T-helper 2 cell treated with Interferon-gamma antibody and Interleukin-4, amounts not matched to agents 5 μg/mL and 100 μg/mL, for 36 hours (primary cell): ENCODE measurements at regions not wholly inside any gene's neighbourhood (a gene's known extent, or its start where the extent isn't known, plus 50 kb on each side); places are given as distances from the start of the nearest gene placed in this dataset.
"Not testable (repeated sequence)": the region's sequence is repeated elsewhere in the genome, so short reads cannot be mapped to it uniquely, and the experiment has no call there.

Experiments
- DNase-seq: peaks from one replicate; pipeline ENCODE4 v3.0.0; 2021; ENCODE audit warnings: low spot score
- H3K27ac Mint-ChIP-seq: one replicate; pipeline ENCODE4 v1.8.0; 2021; ENCODE audit warnings: mild to moderate bottlenecking, mixed read lengths
- H3K27me3 Mint-ChIP-seq: one replicate; pipeline ENCODE4 v1.8.0; 2021; ENCODE audit warnings: low read depth, mixed read lengths
- H3K36me3 Mint-ChIP-seq: one replicate; pipeline ENCODE4 v1.8.0; 2021; ENCODE audit warnings: low read depth, mixed read lengths
- H3K4me1 Mint-ChIP-seq: one replicate; pipeline ENCODE4 v1.8.0; 2021; ENCODE audit warnings: low read depth, mixed read lengths
- H3K4me3 Mint-ChIP-seq: one replicate; pipeline ENCODE4 v1.8.0; 2022; ENCODE audit warnings: mild to moderate bottlenecking, moderate library complexity, mixed read lengths
- H3K9me3 Mint-ChIP-seq: one replicate; pipeline ENCODE4 v1.8.0; 2021; ENCODE audit warnings: mixed read lengths

DNA sequence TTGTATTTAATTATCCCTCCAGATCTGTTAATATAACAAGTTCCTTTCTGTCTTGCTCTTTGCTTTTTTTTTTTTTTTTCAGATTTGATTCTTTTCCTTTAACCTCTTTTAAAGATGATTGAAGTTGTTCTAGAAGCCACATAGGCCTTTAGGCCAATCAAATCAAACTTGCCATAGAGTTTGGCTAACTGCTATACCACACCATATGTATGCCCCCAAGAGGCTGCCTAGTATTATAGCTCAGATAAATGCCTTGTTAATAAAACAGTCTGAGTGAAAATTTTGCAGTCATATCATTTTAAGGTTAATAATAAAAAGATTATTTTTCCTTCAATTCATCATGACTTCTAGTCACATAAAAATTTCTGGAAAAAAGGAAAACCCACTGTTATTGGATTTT is 696.0 kb upstream of the CHRM3 start:
- Mint-ChIP-seq H3K9me3 (peaks cover 30% of the 10 kb centered on the region), H3K27ac (no peak overlapping the region), H3K4me3 (no peak overlapping the region), H3K36me3 (no peaks in the 10 kb centered on the region), H3K27me3 (no peaks in the 10 kb centered on the region), H3K4me1 (no peaks in the 10 kb centered on the region)
- DNase-seq = no peak

DNA sequence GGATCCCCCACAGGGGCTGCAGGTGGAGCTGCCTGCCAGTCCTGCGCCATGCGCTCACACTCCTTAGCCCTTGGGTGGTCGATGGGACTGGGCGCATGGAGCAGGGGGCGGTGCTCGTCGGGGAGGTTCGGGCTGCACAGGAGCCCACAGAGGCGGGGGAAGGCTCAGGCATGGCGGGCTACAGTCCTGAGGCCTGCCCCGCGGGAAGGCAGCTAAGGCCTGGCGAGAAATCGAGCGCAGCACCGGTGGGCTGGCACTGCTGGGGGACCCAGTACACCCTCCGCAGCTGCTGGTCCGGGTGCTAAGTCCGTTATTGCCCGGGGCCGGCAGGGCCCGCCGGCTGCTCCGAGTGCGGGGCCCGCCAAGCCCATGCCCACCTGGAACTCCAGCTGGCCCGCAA is 701.8 kb upstream of the CHRM3 start:
- H3K4me1 Mint-ChIP-seq, DNase-seq, H3K27me3 Mint-ChIP-seq, H3K36me3 Mint-ChIP-seq, H3K4me3 Mint-ChIP-seq, H3K27ac Mint-ChIP-seq: not testable (repeated sequence)
- H3K9me3 Mint-ChIP-seq = peaks cover 35% of the 10 kb centered on the region

DNA sequence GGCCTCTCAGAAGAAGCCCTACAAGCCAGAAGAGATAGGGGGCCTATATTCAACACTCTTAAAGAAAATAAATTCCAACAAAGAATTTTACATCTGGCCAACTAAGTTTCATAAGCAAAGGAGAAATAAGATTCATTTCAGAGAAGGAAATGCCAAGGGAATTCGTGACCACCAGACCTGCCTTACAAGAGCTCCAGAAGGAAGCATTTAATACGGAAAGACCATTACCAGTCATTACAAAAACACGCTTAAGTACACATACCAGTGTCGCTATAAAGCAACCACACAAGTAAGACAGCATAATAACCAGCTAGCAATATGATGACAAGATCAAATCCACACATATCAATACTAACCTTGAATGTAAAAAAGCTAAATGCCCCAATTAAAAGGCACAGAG is 704.9 kb upstream of the CHRM3 start:
- Mint-ChIP-seq H3K27ac (no peak overlapping the region), H3K4me1 (no peaks in the 10 kb centered on the region), H3K36me3 (no peaks in the 10 kb centered on the region), H3K4me3 (no peak overlapping the region), H3K27me3 (no peaks in the 10 kb centered on the region), H3K9me3 (peaks cover 35% of the 10 kb centered on the region)
- DNase-seq = no peak

GRCh38 chr1:238681021-238681420 is 705.3 kb upstream of the CHRM3 start:
- no peaks in the 10 kb centered on the region for H3K27me3 Mint-ChIP-seq
- H3K27ac Mint-ChIP-seq = no peak overlapping the region
- no peak overlapping the region for H3K4me3 Mint-ChIP-seq
- H3K9me3 Mint-ChIP-seq = peaks cover 35% of the 10 kb centered on the region
- no peaks in the 10 kb centered on the region for H3K4me1 Mint-ChIP-seq
- H3K36me3 Mint-ChIP-seq = no peaks in the 10 kb centered on the region
- DNase-seq = no peak

DNA sequence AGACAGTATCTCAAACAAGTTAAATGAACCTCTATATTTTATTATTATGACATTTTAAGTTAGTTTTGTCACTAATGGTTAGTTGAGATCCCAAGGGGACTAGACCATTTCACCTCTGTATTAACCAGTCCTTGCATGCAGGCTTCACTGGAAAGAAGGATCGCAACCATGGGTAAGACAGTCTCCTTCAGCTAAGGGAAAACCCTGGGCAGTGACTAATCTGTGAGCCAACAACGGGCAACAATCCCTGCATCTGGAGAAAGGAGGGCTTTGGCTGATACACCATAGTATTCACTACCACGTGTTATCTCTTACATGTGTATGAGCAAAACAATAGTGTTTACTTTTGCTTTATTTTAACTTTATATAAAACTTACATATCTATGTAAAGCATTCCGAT is 708.8 kb upstream of the CHRM3 start:
- peaks cover 22% of the 10 kb centered on the region for H3K9me3 Mint-ChIP-seq
- H3K4me3 Mint-ChIP-seq = no peak overlapping the region

GRCh38 chr1:238675221-238675620 is 711.1 kb upstream of the CHRM3 start:
- no peak for DNase-seq
- Mint-ChIP-seq H3K4me1 (no peaks in the 10 kb centered on the region), H3K36me3 (no peaks in the 10 kb centered on the region), H3K27ac (no peak overlapping the region), H3K9me3 (peaks cover 6% of the 10 kb centered on the region), H3K27me3 (no peaks in the 10 kb centered on the region), H3K4me3 (no peak overlapping the region)

More for the DNA sequence above, 708.8 kb upstream of the CHRM3 start:
- Mint-ChIP-seq H3K36me3 (no peaks in the 10 kb centered on the region), H3K4me1 (no peaks in the 10 kb centered on the region), H3K27me3 (no peaks in the 10 kb centered on the region), H3K27ac (no peak overlapping the region)
- no peak for DNase-seq

GRCh38 chr1:238674316-238674715 is 712.1 kb upstream of the CHRM3 start:
- Mint-ChIP-seq H3K27ac (no peak overlapping the region), H3K27me3 (no peaks in the 10 kb centered on the region)

GRCh38 chr1:238673561-238673960 is 712.8 kb upstream of the CHRM3 start:
- H3K27me3 Mint-ChIP-seq = no peaks in the 10 kb centered on the region
- H3K4me1 Mint-ChIP-seq = no peaks in the 10 kb centered on the region
- no peak for DNase-seq
- H3K27ac Mint-ChIP-seq = no peak overlapping the region
- no peaks in the 10 kb centered on the region for H3K36me3 Mint-ChIP-seq
- peaks cover 6% of the 10 kb centered on the region for H3K9me3 Mint-ChIP-seq
- H3K4me3 Mint-ChIP-seq = no peak overlapping the region

More at GRCh38 chr1:238674316-238674715, 712.1 kb upstream of the CHRM3 start:
- Mint-ChIP-seq H3K4me3 (no peak overlapping the region), H3K4me1 (no peaks in the 10 kb centered on the region), H3K36me3 (no peaks in the 10 kb centered on the region), H3K9me3 (peaks cover 6% of the 10 kb centered on the region)
- no peak for DNase-seq

DNA sequence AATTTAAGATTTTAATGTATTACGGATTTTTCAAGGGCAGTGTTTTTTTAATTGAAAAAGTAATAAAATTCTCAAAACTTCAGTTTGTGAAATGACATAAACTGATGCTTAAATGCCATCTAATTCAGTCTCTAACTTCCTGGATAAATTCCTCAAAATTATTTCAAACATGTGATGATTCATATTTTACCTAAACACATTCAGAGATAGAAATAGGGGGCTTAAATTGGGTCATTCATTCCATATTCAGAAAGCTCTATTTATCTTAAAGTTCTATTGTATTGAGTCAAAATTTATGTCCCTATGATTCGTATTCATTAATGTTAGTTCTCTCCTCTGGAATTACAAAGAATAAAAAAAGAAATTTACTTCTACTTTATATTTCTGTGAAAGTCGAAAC is 713.6 kb upstream of the CHRM3 start:
- peaks cover 9% of the 10 kb centered on the region for H3K9me3 Mint-ChIP-seq
- DNase-seq = no peak
- no peaks in the 10 kb centered on the region for H3K4me1 Mint-ChIP-seq
- no peak overlapping the region for H3K4me3 Mint-ChIP-seq
- H3K27me3 Mint-ChIP-seq = no peaks in the 10 kb centered on the region
- no peak overlapping the region for H3K27ac Mint-ChIP-seq
- no peaks in the 10 kb centered on the region for H3K36me3 Mint-ChIP-seq

GRCh38 chr1:238672262-238672661 is 714.1 kb upstream of the CHRM3 start:
- no peaks in the 10 kb centered on the region for H3K36me3 Mint-ChIP-seq
- H3K4me1 Mint-ChIP-seq = no peaks in the 10 kb centered on the region
- peaks cover 10% of the 10 kb centered on the region for H3K9me3 Mint-ChIP-seq
- H3K27me3 Mint-ChIP-seq = no peaks in the 10 kb centered on the region
- no peak overlapping the region for H3K27ac Mint-ChIP-seq
- no peak for DNase-seq
- H3K4me3 Mint-ChIP-seq = no peak overlapping the region

GRCh38 chr1:238664139-238664538 is 722.2 kb upstream of the CHRM3 start:
- Mint-ChIP-seq H3K36me3 (no peaks in the 10 kb centered on the region), H3K27ac (no peak overlapping the region), H3K27me3 (no peaks in the 10 kb centered on the region), H3K4me3 (no peak overlapping the region), H3K9me3 (peaks cover 9% of the 10 kb centered on the region), H3K4me1 (no peaks in the 10 kb centered on the region)
- no peak for DNase-seq

GRCh38 chr1:238660849-238661248 is 725.5 kb upstream of the CHRM3 start:
- Mint-ChIP-seq H3K9me3 (peaks cover 10% of the 10 kb centered on the region), H3K4me3 (no peak overlapping the region), H3K4me1 (no peaks in the 10 kb centered on the region), H3K27ac (no peak overlapping the region), H3K27me3 (no peaks in the 10 kb centered on the region), H3K36me3 (no peaks in the 10 kb centered on the region)
- no peak for DNase-seq

DNA sequence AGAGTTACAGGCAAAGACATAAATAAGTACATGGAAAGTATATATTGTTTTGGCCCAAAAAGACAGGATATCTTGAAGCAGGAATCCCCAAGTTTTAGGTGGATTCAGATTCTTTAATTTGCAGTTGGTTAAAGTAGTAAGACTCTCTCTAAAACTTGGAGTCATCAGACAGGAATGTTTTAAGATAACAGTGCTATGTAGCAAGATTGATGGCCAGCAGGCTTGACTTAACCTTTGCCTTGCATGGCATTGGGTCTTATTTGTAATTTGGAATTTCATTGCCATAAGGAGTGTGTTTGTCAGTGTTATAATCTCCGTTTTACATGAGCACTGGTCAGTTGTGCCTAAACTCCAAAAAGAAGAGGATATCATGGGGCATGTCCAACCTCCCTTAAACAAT is 727.6 kb upstream of the CHRM3 start:
- H3K36me3 Mint-ChIP-seq = no peaks in the 10 kb centered on the region
- H3K27me3 Mint-ChIP-seq = no peaks in the 10 kb centered on the region
- no peak for DNase-seq
- H3K9me3 Mint-ChIP-seq = peaks cover 14% of the 10 kb centered on the region
- no peak overlapping the region for H3K4me3 Mint-ChIP-seq
- no peaks in the 10 kb centered on the region for H3K4me1 Mint-ChIP-seq
- no peak overlapping the region for H3K27ac Mint-ChIP-seq

DNA sequence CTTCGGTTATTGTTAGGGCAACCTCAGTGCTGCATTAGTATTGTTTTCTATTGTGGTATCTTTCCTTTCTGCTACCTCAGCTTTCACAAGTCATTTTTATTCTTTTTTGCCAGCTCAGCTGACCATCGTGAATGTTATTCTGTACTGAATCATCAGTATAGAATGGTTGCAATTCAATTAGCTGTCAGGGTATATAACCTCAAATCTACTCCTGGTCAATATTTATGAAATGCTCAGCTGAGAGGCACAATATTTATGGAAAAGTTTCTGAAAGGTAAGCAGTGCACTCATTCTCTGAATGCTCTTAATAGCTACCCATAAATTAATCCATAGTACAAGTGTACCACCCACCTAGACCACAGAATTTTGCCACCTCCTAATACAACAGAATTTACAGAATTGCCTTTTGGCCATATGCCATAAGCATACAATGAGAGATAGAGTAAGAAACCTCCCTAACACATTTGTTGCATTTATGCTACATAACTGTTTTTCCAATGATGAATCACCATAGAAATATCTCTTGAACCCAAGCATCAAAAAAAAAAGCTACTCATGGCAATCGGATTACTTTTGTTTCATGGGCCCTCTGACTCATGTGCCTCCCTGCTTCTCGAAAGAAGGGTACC is 732.6 kb upstream of the CHRM3 start:
- peaks cover 17% of the 10 kb centered on the region for H3K9me3 Mint-ChIP-seq

DNA sequence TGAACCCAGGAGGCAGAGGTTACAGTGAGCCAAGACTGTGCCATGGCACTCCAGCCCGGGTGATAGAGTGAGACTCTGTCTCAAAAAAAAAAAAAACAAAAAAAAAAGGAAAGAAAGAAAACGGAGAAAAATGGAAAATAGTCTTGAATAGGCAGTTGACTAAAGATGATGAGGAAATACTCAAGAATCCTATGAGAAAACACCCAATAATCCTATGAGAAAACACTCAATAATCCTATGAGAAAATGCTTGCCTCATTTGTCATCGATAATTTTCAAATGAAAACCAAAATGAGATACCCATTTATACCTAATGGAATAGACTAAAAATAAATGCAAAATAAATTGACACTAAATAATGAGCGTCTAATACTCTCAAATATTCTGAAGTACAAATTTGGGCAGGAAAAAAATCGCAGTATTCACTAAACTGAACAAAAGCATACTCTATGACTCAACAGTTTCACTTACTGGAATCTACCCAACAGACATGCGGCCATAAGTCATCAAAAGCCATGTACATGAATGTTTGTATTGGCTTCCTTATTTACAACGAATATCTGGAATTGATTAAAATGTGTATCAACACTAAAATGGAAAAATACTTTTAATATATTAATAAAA is 733.9 kb upstream of the CHRM3 start:
- no peak overlapping the region for H3K27ac Mint-ChIP-seq

More for the DNA sequence above, 732.6 kb upstream of the CHRM3 start:
- no peaks in the 10 kb centered on the region for H3K4me1 Mint-ChIP-seq
- no peak overlapping the region for H3K4me3 Mint-ChIP-seq
- no peaks in the 10 kb centered on the region for H3K27me3 Mint-ChIP-seq
- no peak overlapping the region for H3K27ac Mint-ChIP-seq
- no peak for DNase-seq
- no peaks in the 10 kb centered on the region for H3K36me3 Mint-ChIP-seq

More for the DNA sequence above, 733.9 kb upstream of the CHRM3 start:
- no peak for DNase-seq
- Mint-ChIP-seq H3K4me1 (no peaks in the 10 kb centered on the region), H3K9me3 (peaks cover 13% of the 10 kb centered on the region), H3K36me3 (no peaks in the 10 kb centered on the region), H3K4me3 (no peak overlapping the region), H3K27me3 (no peaks in the 10 kb centered on the region)
